Activated naive CD4-positive, alpha-beta T cell treated with anti-CD3 and anti-CD28 coated beads, Interleukin-2, amount 10 ng/mL, durations not matched to agents 7 days and 5 days (primary cell): ENCODE measurements at regions not wholly inside any gene's neighbourhood (a gene's known extent, or its start where the extent isn't known, plus 50 kb on each side); places are given as distances from the start of the nearest gene placed in this dataset.

ENCODE experiments used
- CTCF ChIA-PET: fragments of 350-600 bp; sonication (Branson Sonifier 250); formaldehyde crosslinking; loops from one replicate; lab custom pipeline; 2021; ENCODE audit warnings: antibody characterized with exemption; lab: Charles Lee
- DNase-seq: peaks from one replicate; pipeline ENCODE4 v3.0.0-alpha.2; 2020
- H3K27ac Mint-ChIP-seq: one replicate; pipeline ENCODE4 v1.8.0; 2021; ENCODE audit warnings: mild to moderate bottlenecking, moderate library complexity, mixed read lengths
- H3K27me3 Mint-ChIP-seq: one replicate; pipeline ENCODE4 v1.8.0; 2021; ENCODE audit warnings: mild to moderate bottlenecking, mixed read lengths
- H3K36me3 Mint-ChIP-seq: one replicate; pipeline ENCODE4 v1.8.0; 2021; ENCODE audit warnings: mixed read lengths
- H3K4me1 Mint-ChIP-seq: one replicate; pipeline ENCODE4 v1.8.0; 2021; ENCODE audit warnings: mixed read lengths
- H3K4me3 Mint-ChIP-seq: one replicate; pipeline ENCODE4 v1.8.0; 2021; ENCODE audit warnings: mild to moderate bottlenecking, moderate library complexity, mixed read lengths
- H3K9me3 Mint-ChIP-seq: one replicate; pipeline ENCODE4 v1.8.0; 2021; ENCODE audit warnings: mixed read lengths

- H3K4me3 Mint-ChIP-seq, result no peak overlapping the region
- H3K9me3 Mint-ChIP-seq, result no peaks in the 10 kb centered on the region
- H3K36me3 Mint-ChIP-seq, result no peaks in the 10 kb centered on the region
- no peaks in the 10 kb centered on the region for H3K4me1 Mint-ChIP-seq
- CTCF ChIA-PET, result interaction anchor here (0.7 to 1.0 kb wide), 2 partner anchors 12 to 944 kb away, joined by 3 to 4 read pairs; no protein-coding TSS in a partner anchor
- no peaks in the 10 kb centered on the region for H3K27me3 Mint-ChIP-seq
- H3K27ac Mint-ChIP-seq, result no peak overlapping the region
- no peak for DNase-seq
These were observed 130.1 kb downstream of the EDEM1 start for GRCh38 chr3:5317557-5317956.

- CTCF ChIA-PET, result no interaction called here
- no peaks in the 10 kb centered on the region for H3K9me3 Mint-ChIP-seq
- H3K27me3 Mint-ChIP-seq, result no peaks in the 10 kb centered on the region
These were observed 131.9 kb downstream of the EDEM1 start for GRCh38 chr3:5319454-5319853.

GRCh38 chr3:5321666-5322340, 134.3 kb downstream of the EDEM1 start:
- Mint-ChIP-seq H3K36me3 (no peaks in the 10 kb centered on the region), H3K4me1 (no peaks in the 10 kb centered on the region), H3K27ac (no peak overlapping the region), H3K27me3 (no peaks in the 10 kb centered on the region), H3K4me3 (no peak overlapping the region), H3K9me3 (no peaks in the 10 kb centered on the region)
- no peak for DNase-seq
- CTCF ChIA-PET, result no interaction called here

More at GRCh38 chr3:5319454-5319853, 131.9 kb downstream of the EDEM1 start:
- H3K27ac Mint-ChIP-seq, result no peak overlapping the region
- no peak overlapping the region for H3K4me3 Mint-ChIP-seq
- DNase-seq, result no peak
- no peaks in the 10 kb centered on the region for H3K36me3 Mint-ChIP-seq
- no peaks in the 10 kb centered on the region for H3K4me1 Mint-ChIP-seq

- DNase-seq, result no peak
- Mint-ChIP-seq H3K4me1 (no peaks in the 10 kb centered on the region), H3K27ac (no peak overlapping the region), H3K36me3 (no peaks in the 10 kb centered on the region), H3K4me3 (no peak overlapping the region), H3K9me3 (no peaks in the 10 kb centered on the region), H3K27me3 (no peaks in the 10 kb centered on the region)
- CTCF ChIA-PET, result no interaction called here
These were observed 137.3 kb downstream of the EDEM1 start for GRCh38 chr3:5324780-5325179.

- Mint-ChIP-seq H3K27ac (no peak overlapping the region), H3K9me3 (no peaks in the 10 kb centered on the region), H3K4me3 (no peak overlapping the region), H3K4me1 (no peaks in the 10 kb centered on the region), H3K36me3 (no peaks in the 10 kb centered on the region), H3K27me3 (no peaks in the 10 kb centered on the region)
- CTCF ChIA-PET, result no interaction called here
- DNase-seq, result no peak
These were observed 142.8 kb downstream of the EDEM1 start for GRCh38 chr3:5330152-5330810.

GRCh38 chr3:5331567-5332269, 144.2 kb downstream of the EDEM1 start:
- Mint-ChIP-seq H3K4me3 (no peak overlapping the region), H3K4me1 (no peaks in the 10 kb centered on the region), H3K27ac (no peak overlapping the region), H3K9me3 (no peaks in the 10 kb centered on the region), H3K27me3 (no peaks in the 10 kb centered on the region), H3K36me3 (no peaks in the 10 kb centered on the region)
- no peak for DNase-seq
- CTCF ChIA-PET, result no interaction called here

GRCh38 chr3:5332270-5332956, 144.9 kb downstream of the EDEM1 start:
- no peak overlapping the region for H3K4me3 Mint-ChIP-seq
- H3K27ac Mint-ChIP-seq, result no peak overlapping the region
- no peaks in the 10 kb centered on the region for H3K9me3 Mint-ChIP-seq
- H3K27me3 Mint-ChIP-seq, result no peaks in the 10 kb centered on the region
- CTCF ChIA-PET, result no interaction called here
- no peaks in the 10 kb centered on the region for H3K36me3 Mint-ChIP-seq
- DNase-seq, result no peak
- no peaks in the 10 kb centered on the region for H3K4me1 Mint-ChIP-seq

- CTCF ChIA-PET, result no interaction called here
- no peak overlapping the region for H3K4me3 Mint-ChIP-seq
These were observed 152.5 kb downstream of the EDEM1 start for GRCh38 chr3:5339967-5340535.

GRCh38 chr3:5341610-5342009, 154.1 kb downstream of the EDEM1 start:
- no peaks in the 10 kb centered on the region for H3K9me3 Mint-ChIP-seq
- no peaks in the 10 kb centered on the region for H3K4me1 Mint-ChIP-seq
- H3K27ac Mint-ChIP-seq, result no peak overlapping the region
- CTCF ChIA-PET, result no interaction called here
- H3K36me3 Mint-ChIP-seq, result no peaks in the 10 kb centered on the region
- peaks cover 7% of the 10 kb centered on the region for H3K27me3 Mint-ChIP-seq
- H3K4me3 Mint-ChIP-seq, result no peak overlapping the region
- no peak for DNase-seq

More at GRCh38 chr3:5339967-5340535, 152.5 kb downstream of the EDEM1 start:
- no peaks in the 10 kb centered on the region for H3K9me3 Mint-ChIP-seq
- DNase-seq, result no peak
- H3K4me1 Mint-ChIP-seq, result no peaks in the 10 kb centered on the region
- H3K27ac Mint-ChIP-seq, result no peak overlapping the region
- H3K27me3 Mint-ChIP-seq, result peaks cover 7% of the 10 kb centered on the region
- H3K36me3 Mint-ChIP-seq, result no peaks in the 10 kb centered on the region

- Mint-ChIP-seq H3K4me3 (no peak overlapping the region), H3K27ac (no peak overlapping the region)
- DNase-seq, result no peak
These were observed 156.0 kb downstream of the EDEM1 start for GRCh38 chr3:5343459-5343858.

GRCh38 chr3:5344707-5345106, 157.2 kb downstream of the EDEM1 start:
- Mint-ChIP-seq H3K27me3 (peaks cover 7% of the 10 kb centered on the region), H3K9me3 (no peaks in the 10 kb centered on the region), H3K4me3 (no peak overlapping the region), H3K4me1 (no peaks in the 10 kb centered on the region), H3K27ac (no peak overlapping the region), H3K36me3 (no peaks in the 10 kb centered on the region)
- DNase-seq, result no peak
- CTCF ChIA-PET, result no interaction called here

More at GRCh38 chr3:5343459-5343858, 156.0 kb downstream of the EDEM1 start:
- peaks cover 7% of the 10 kb centered on the region for H3K27me3 Mint-ChIP-seq
- no peaks in the 10 kb centered on the region for H3K36me3 Mint-ChIP-seq
- H3K4me1 Mint-ChIP-seq, result no peaks in the 10 kb centered on the region
- no peaks in the 10 kb centered on the region for H3K9me3 Mint-ChIP-seq
- CTCF ChIA-PET, result no interaction called here

GRCh38 chr3:5347486-5347885, 160.0 kb downstream of the EDEM1 start:
- no peak for DNase-seq
- Mint-ChIP-seq H3K4me1 (no peaks in the 10 kb centered on the region), H3K9me3 (no peaks in the 10 kb centered on the region), H3K27me3 (peaks cover 7% of the 10 kb centered on the region), H3K27ac (no peak overlapping the region), H3K36me3 (no peaks in the 10 kb centered on the region), H3K4me3 (no peak overlapping the region)
- CTCF ChIA-PET, result no interaction called here

- Mint-ChIP-seq H3K36me3 (no peaks in the 10 kb centered on the region), H3K9me3 (no peaks in the 10 kb centered on the region), H3K27me3 (peaks cover 2% of the 10 kb centered on the region)
These were observed 160.9 kb downstream of the EDEM1 start for GRCh38 chr3:5348229-5348902.

More at GRCh38 chr3:5348229-5348902, 160.9 kb downstream of the EDEM1 start:
- CTCF ChIA-PET, result no interaction called here
- DNase-seq, result no peak
- Mint-ChIP-seq H3K4me3 (no peak overlapping the region), H3K4me1 (no peaks in the 10 kb centered on the region), H3K27ac (no peak overlapping the region)
